ENCODE measurements at regions not wholly inside any gene's neighbourhood (a gene's known extent, or its start where the extent isn't known, plus 50 kb on each side); places are given as distances from the start of the nearest gene placed in this dataset.

DNA sequence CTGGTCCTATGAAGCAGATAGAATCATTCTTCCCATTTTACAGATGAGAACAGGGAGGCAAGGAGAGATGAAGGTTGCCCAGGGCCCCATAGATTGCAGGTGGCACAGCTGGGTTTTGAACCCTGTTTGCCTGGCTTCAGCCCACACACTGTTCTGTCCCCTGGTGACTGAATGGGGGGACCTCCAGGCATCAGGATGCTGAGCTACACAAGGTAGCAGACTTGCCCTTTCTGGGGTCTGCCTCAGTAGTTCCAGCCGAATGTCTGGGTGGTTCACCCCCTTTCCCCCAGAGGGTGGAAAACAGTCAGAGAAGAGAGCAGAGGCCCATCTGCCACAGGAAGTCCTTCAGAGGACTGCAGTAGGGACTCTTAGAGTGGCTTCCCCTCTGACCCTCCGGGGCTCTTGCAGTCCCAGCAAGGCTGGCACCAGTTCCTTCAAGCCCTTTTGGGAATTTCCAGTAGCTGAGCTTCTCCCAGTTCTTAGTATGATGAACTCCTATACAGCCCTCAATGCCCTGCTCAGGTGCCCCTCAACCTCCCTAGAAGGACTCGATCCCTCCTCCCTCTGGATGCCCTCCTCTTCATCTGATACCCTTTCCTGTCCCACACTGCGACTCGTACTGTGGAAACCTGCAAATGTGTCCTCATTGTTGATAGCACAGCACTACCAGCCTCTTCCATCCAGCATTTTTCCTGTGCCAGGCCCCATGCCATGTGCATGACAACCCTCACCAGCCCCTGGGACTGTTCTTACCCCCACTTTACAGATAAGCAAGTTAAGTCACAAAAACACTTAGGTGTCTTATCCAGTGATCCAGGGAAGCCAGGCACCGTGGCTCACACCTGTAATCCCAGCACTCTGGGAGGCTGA lies 82.8 kb downstream of the IGLL1 start:
- no peaks in the 10 kb centered on the region for H3K9me3 ChIP-seq
- no peak overlapping the region for H3K4me3 ChIP-seq
- no peaks in the 10 kb centered on the region for H3K4me1 ChIP-seq
- DNase-seq = no peak
- peaks cover 0 to 17% (median 0%) of the 10 kb centered on the region in 3 donors for H3K27me3 ChIP-seq
- intact Hi-C loops (cut with DNase I; ENCODE audit: low total_unique reads) = no loop called here
- H3K27ac ChIP-seq = no peak overlapping the region
- TF ChIP-seq, protein P1, sequence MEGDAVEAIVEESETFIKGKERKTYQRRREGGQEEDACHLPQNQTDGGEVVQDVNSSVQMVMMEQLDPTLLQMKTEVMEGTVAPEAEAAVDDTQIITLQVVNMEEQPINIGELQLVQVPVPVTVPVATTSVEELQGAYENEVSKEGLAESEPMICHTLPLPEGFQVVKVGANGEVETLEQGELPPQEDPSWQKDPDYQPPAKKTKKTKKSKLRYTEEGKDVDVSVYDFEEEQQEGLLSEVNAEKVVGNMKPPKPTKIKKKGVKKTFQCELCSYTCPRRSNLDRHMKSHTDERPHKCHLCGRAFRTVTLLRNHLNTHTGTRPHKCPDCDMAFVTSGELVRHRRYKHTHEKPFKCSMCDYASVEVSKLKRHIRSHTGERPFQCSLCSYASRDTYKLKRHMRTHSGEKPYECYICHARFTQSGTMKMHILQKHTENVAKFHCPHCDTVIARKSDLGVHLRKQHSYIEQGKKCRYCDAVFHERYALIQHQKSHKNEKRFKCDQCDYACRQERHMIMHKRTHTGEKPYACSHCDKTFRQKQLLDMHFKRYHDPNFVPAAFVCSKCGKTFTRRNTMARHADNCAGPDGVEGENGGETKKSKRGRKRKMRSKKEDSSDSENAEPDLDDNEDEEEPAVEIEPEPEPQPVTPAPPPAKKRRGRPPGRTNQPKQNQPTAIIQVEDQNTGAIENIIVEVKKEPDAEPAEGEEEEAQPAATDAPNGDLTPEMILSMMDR (IDR thresholded peaks at IDR 0.05) = no peak
- no peak for TF ChIP-seq EP300 (IDR thresholded peaks at IDR 0.05)
- no peak for TF ChIP-seq POLR2A (IDR thresholded peaks at IDR 0.05)
- no peak for TF ChIP-seq POLR2AphosphoS5 (IDR thresholded peaks at IDR 0.05)
- WGBS, 5 donors = 77 to 90% (median 82%) methylated on average over 6 of the region's 6 CpGs
- no peaks in the 10 kb centered on the region for H3K36me3 ChIP-seq

DNA sequence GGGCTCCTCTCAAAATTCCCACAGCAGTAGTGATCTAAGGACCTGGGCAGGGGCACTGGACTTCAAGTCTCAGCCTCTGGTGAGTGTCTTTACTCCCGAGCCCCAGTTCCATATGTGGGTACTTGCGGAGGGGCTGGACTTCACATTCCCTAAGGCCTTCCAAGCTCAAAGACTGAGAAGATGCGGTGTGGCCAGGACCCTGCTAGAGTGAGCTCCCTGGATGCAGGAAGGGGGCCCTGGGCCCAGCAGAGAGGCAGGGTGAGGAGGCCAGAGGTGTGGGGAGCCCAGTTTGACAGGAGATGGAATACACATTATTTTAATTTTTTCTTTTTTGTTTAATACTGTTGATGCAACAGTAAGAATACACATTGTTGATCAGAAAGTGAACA lies 83.7 kb downstream of the IGLL1 start:
- H3K27me3 ChIP-seq = peaks cover 0 to 17% (median 0%) of the 10 kb centered on the region in 3 donors
- TF ChIP-seq EP300 (IDR thresholded peaks at IDR 0.05) (no peak), POLR2A (IDR thresholded peaks at IDR 0.05) (no peak), POLR2AphosphoS5 (IDR thresholded peaks at IDR 0.05) (no peak)
- TF ChIP-seq, protein P1 (IDR thresholded peaks at IDR 0.05) = no peak
- H3K4me3 ChIP-seq = no peak overlapping the region
- 79 to 96% (median 90%) methylated on average over 3 of the region's 3 CpGs for WGBS, 5 donors
- no peaks in the 10 kb centered on the region for H3K36me3 ChIP-seq
- intact Hi-C loops (cut with DNase I; ENCODE audit: low total_unique reads) = no loop called here
- H3K9me3 ChIP-seq = no peaks in the 10 kb centered on the region
- no peak overlapping the region for H3K27ac ChIP-seq
- H3K4me1 ChIP-seq = no peaks in the 10 kb centered on the region
- DNase-seq = no peak

DNA sequence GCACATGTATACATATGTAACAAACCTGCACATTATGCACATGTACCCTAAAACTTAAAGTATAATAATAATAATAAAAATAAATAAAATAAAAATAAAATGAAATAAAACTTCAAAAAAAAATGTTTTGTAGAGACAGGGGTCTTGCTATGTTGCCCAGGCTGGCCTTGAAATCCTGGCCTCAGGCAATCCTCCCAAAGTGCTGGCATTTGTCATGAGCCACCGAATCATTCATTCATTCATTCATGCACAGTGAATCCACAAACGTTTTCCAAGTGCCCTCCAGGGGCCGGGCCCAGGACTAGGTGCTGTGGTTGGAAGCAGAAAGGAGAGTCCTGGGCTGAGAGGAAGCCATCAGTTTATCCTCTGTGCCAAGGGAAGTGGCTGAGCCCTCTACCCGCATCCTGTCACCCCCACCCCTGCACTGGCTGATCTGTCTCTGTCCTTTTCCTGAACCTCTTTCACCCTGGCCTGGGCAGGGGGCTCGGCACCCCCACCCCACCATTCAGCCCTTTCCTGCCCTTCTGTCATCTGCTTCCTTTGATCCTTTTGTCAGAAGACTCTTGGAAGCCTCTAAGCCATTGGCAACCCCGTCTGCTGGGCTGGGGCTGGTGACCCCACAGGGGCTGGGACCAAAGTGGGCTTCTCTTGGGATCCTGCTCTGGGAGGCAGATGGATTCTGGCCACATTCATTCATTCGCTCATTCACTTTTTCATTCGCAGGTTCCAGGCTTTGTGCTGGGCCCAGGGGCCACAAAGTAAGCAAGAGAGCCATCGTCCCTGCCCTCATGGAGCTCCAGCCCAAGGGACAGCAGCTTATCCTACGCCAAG lies 84.3 kb downstream of the IGLL1 start:
- Histone ChIP-seq H3K4me1 (no peaks in the 10 kb centered on the region), H3K4me3 (no peak overlapping the region), H3K36me3 (no peaks in the 10 kb centered on the region), H3K27me3 (peaks cover 0 to 17% (median 0%) of the 10 kb centered on the region in 3 donors), H3K27ac (no peak overlapping the region), H3K9me3 (no peaks in the 10 kb centered on the region)
- no peak for TF ChIP-seq POLR2A (IDR thresholded peaks at IDR 0.05)
- TF ChIP-seq EP300 (IDR thresholded peaks at IDR 0.05) = no peak
- TF ChIP-seq, protein P1 (IDR thresholded peaks at IDR 0.05) = no peak
- no peak for TF ChIP-seq POLR2AphosphoS5 (IDR thresholded peaks at IDR 0.05)
- intact Hi-C loops (cut with DNase I; ENCODE audit: low total_unique reads) = no loop called here
- WGBS, 5 donors = 58 to 74% (median 66%) methylated on average over 9 to 10 of the region's 10 CpGs
- no peak for DNase-seq

DNA sequence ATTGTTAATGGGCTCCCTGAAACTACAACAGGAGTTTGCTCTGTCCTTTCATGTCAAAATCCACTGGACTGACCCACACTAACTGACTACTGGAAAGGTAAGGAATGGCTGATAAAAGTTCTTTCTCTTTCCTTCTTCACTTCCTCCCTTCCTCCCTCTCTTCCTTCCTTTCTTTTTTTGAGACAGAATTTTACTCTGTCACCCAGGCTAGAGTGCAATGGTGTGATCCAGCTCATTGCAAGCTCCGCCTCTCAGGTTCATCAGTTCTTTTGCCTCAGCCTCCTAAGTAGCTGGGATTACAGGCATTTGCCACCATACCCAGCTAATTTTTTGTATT lies 85.2 kb downstream of the IGLL1 start:
- TF ChIP-seq POLR2A (IDR thresholded peaks at IDR 0.05) = no peak
- TF ChIP-seq, protein P1 (IDR thresholded peaks at IDR 0.05) = no peak
- no peak for TF ChIP-seq POLR2AphosphoS5 (IDR thresholded peaks at IDR 0.05)
- TF ChIP-seq EP300 (IDR thresholded peaks at IDR 0.05) = no peak
- WGBS, 5 donors = 94 to 100% (median 100%) methylated on average over 1 of the region's 1 CpG
- Histone ChIP-seq H3K4me1 (no peaks in the 10 kb centered on the region), H3K9me3 (no peaks in the 10 kb centered on the region), H3K27ac (no peak overlapping the region), H3K4me3 (no peak overlapping the region), H3K36me3 (no peaks in the 10 kb centered on the region), H3K27me3 (peaks cover 0 to 16% (median 0%) of the 10 kb centered on the region in 3 donors)
- DNase-seq = no peak
- intact Hi-C loops (cut with DNase I; ENCODE audit: low total_unique reads) = no loop called here

All from stomach (tissue), 8 donors.